ENCODE measurements at regions not wholly inside any gene's neighbourhood (a gene's known extent, or its start where the extent isn't known, plus 50 kb on each side); places are given as distances from the start of the nearest gene placed in this dataset.

DNA sequence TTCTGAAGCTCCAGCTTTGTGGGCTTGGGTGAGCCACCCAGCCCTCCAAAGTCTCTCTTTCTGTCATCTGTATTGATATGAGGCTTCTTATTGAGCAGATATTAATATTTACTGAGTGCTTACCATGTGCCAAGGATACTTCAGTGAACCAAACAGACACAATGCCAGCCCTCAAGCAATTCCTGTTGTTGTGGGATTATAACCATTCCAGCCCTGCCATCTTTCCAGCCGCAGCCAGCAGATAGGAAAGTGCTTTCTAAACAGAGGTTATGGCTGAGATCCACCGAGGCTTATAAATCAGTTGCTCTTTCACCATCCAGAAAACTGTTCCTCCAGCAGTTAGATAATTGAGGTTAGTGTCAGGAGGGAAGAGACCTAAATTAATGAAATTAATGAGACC, 137.7 kb upstream of the ALDH1B1 start:
- Histone ChIP-seq H3K4me2 (ENCODE audit: low read length) (no peak overlapping the region), H3K4me1 (ENCODE audit: insufficient read depth, low read length, severe bottlenecking) (no peaks in the 10 kb centered on the region), H2AFZ (ENCODE audit: low read length) (no peak overlapping the region), H3K9me3 (ENCODE audit: low read length) (no peaks in the 10 kb centered on the region), H3K27ac (ENCODE audit: low read depth, low read length, poor library complexity, severe bottlenecking) (no peak overlapping the region), H3K9ac (ENCODE audit: low read length) (no peak overlapping the region), H3F3A (ENCODE audit: insufficient read depth, low read length) (no peaks in the 10 kb centered on the region), H3K27me3 (ENCODE audit: insufficient read depth, low read length) (no peaks in the 10 kb centered on the region), H3K9me2 (ENCODE audit: low read depth, low read length) (no peaks in the 10 kb centered on the region), H4K20me1 (ENCODE audit: insufficient read depth, low read length) (no peaks in the 10 kb centered on the region), H3K79me2 (ENCODE audit: insufficient read depth, low read length) (no peaks in the 10 kb centered on the region), H3K36me3 (ENCODE audit: insufficient read depth, low read length) (no peaks in the 10 kb centered on the region), H3K4me3 (ENCODE audit: low read depth, low read length, poor library complexity, severe bottlenecking) (no peak overlapping the region)
- TF ChIP-seq EZH2 (IDR thresholded peaks at IDR 0.05; ENCODE audit: borderline replicate concordance, low read length): no peak
- TF ChIP-seq, protein P1, sequence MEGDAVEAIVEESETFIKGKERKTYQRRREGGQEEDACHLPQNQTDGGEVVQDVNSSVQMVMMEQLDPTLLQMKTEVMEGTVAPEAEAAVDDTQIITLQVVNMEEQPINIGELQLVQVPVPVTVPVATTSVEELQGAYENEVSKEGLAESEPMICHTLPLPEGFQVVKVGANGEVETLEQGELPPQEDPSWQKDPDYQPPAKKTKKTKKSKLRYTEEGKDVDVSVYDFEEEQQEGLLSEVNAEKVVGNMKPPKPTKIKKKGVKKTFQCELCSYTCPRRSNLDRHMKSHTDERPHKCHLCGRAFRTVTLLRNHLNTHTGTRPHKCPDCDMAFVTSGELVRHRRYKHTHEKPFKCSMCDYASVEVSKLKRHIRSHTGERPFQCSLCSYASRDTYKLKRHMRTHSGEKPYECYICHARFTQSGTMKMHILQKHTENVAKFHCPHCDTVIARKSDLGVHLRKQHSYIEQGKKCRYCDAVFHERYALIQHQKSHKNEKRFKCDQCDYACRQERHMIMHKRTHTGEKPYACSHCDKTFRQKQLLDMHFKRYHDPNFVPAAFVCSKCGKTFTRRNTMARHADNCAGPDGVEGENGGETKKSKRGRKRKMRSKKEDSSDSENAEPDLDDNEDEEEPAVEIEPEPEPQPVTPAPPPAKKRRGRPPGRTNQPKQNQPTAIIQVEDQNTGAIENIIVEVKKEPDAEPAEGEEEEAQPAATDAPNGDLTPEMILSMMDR (IDR thresholded peaks at IDR 0.05; ENCODE audit: low read length): no peak

GRCh38 chr9:38254151-38254550, 138.4 kb upstream of the ALDH1B1 start:
- Histone ChIP-seq H3K27me3 (ENCODE audit: insufficient read depth, low read length) (0 out of 2 replicates have a peak, but pooled peaks cover 4% of the 10 kb centered on the region), H4K20me1 (ENCODE audit: insufficient read depth, low read length) (no peaks in the 10 kb centered on the region), H2AFZ (ENCODE audit: low read length) (no peak overlapping the region), H3K9me3 (ENCODE audit: low read length) (no peaks in the 10 kb centered on the region), H3F3A (ENCODE audit: insufficient read depth, low read length) (no peaks in the 10 kb centered on the region), H3K4me3 (ENCODE audit: low read depth, low read length, poor library complexity, severe bottlenecking) (no peak overlapping the region), H3K9me2 (ENCODE audit: low read depth, low read length) (no peaks in the 10 kb centered on the region), H3K27ac (ENCODE audit: low read depth, low read length, poor library complexity, severe bottlenecking) (no peak overlapping the region), H3K4me2 (ENCODE audit: low read length) (no peak overlapping the region), H3K4me1 (ENCODE audit: insufficient read depth, low read length, severe bottlenecking) (no peaks in the 10 kb centered on the region), H3K79me2 (ENCODE audit: insufficient read depth, low read length) (no peaks in the 10 kb centered on the region), H3K36me3 (ENCODE audit: insufficient read depth, low read length) (no peaks in the 10 kb centered on the region), H3K9ac (ENCODE audit: low read length) (no peak overlapping the region)
- TF ChIP-seq, protein P1 (IDR thresholded peaks at IDR 0.05; ENCODE audit: low read length): no peak
- TF ChIP-seq EZH2 (IDR thresholded peaks at IDR 0.05; ENCODE audit: borderline replicate concordance, low read length): no peak

DNA sequence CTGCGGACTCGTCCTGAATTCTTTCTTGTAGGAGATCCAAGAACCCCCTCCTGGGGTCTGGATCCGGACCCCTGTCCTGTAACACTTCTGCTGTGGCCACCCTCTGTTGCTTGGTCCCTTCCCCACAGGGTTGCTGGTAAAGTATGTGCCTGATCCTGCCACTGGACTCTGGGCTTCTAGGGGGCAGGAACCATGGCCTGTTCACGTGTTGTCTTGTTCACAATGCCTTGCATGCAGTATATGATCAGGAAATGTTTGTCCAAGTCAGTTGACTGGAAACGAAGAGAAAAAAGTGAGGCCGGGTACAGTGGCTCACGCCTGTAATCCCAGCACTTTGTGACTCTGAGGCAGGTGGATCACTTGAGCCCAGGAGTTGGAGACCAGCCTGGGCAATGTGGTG, 139.3 kb upstream of the ALDH1B1 start:
- H3K9me2 ChIP-seq (ENCODE audit: low read depth, low read length): no peaks in the 10 kb centered on the region
- no peak overlapping the region for H3K4me3 ChIP-seq (ENCODE audit: low read depth, low read length, poor library complexity, severe bottlenecking)
- H3K79me2 ChIP-seq (ENCODE audit: insufficient read depth, low read length): no peaks in the 10 kb centered on the region
- no peak for TF ChIP-seq EZH2 (IDR thresholded peaks at IDR 0.05; ENCODE audit: borderline replicate concordance, low read length)
- H3K4me2 ChIP-seq (ENCODE audit: low read length): no peak overlapping the region
- H3F3A ChIP-seq (ENCODE audit: insufficient read depth, low read length): no peaks in the 10 kb centered on the region
- no peak overlapping the region for H3K9ac ChIP-seq (ENCODE audit: low read length)
- no peaks in the 10 kb centered on the region for H3K9me3 ChIP-seq (ENCODE audit: low read length)
- H3K27me3 ChIP-seq (ENCODE audit: insufficient read depth, low read length): 0 out of 2 replicates have a peak, but pooled peaks cover 4% of the 10 kb centered on the region
- no peak overlapping the region for H3K27ac ChIP-seq (ENCODE audit: low read depth, low read length, poor library complexity, severe bottlenecking)
- H3K36me3 ChIP-seq (ENCODE audit: insufficient read depth, low read length): no peaks in the 10 kb centered on the region
- H2AFZ ChIP-seq (ENCODE audit: low read length): no peak overlapping the region
- H3K4me1 ChIP-seq (ENCODE audit: insufficient read depth, low read length, severe bottlenecking): no peaks in the 10 kb centered on the region
- no peaks in the 10 kb centered on the region for H4K20me1 ChIP-seq (ENCODE audit: insufficient read depth, low read length)

Data from OCI-LY1 (cell line).